HG02610 (cell line): ENCODE measurements at regions not wholly inside any gene's neighbourhood (a gene's known extent, or its start where the extent isn't known, plus 50 kb on each side); places are given as distances from the start of the nearest gene placed in this dataset.

Source experiments
- ATAC-seq: cut with Tn5 transposase; IDR thresholded peaks from one replicate; pipeline ENCODE4 v1.9.1; 2021; ENCODE audit warnings: mild to moderate bottlenecking, moderate library complexity; ENCODE audit not compliant: unreplicated experiment

DNA sequence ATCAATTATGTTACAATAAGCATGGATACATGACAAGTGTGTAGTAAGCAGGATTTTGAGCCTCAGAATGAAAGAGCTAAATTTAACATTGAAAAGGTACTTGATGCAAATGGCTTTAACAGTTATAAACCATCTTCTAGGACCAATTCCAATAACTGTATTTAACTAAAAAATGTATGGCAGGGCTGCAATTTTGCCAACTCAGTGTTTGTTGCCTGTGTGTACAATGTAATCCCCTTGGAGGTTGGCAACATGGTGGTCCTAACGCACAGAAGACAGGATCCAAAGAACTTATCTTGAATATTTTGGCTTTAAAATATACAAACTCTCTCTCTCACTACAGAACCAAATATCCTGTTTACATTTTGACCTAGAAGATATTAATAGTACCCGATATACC is 2314.1 kb downstream of the LRRC4C start:
- ATAC-seq: no peak

DNA sequence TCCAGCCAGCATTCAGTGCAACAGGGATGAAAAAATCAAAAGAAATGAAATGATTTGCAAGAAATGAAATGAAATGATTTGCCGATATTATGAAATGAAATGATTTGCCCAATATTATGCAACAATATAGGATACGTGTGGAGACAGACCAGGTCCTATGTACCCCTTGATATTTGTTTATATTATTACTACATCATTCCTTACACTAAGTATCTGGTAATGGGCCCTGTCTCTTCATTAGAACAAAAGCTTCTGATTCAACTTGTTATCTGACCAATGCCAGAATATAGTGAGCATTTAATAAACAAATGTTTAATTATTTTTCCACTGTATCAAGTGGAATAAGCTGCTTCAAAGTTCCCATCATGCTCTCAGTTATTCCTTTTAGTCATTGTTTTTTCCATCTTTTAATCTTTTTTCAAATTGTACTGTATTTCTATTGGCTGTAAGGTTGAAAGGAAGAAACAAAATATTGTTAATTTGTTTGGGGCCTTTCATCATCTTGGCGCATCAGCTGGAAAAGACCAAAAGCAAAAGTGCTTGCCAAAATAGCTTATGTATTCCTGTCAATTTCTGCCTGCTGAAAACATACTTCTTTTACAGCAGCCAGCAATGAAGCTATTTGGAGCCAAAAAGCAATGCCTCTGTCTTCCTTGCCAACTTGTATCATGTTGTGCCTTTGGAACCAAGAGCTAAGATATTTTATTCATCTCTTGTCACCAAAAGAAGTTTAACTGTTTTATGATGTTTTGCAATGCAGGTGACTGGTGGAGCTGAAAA is 2314.9 kb downstream of the LRRC4C start:
- ATAC-seq: no peak

DNA sequence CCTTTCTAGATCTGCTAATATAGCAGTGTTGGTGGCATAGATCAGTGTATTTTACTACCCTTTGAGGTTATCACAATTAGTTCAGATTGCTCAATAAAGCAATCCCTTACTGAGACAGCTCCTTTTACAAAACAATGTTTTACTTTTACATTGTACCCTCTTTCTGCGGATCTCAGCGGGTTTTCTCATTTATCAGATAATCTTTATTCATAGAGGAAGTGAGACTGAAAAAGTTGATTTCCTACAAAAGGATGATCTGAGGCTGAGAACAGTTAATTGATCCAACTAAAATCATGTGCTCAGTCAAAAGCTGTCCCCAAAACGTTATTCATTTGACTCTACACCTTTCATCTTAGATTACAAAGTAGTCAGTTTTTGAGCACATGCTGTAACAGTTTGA is 2319.9 kb downstream of the LRRC4C start:
- ATAC-seq: no peak

GRCh38 chr11:39120890-39121289 is 2338.6 kb downstream of the LRRC4C start:
- no peak for ATAC-seq

GRCh38 chr11:39113606-39114005 is 2345.8 kb downstream of the LRRC4C start:
- ATAC-seq: no peak

DNA sequence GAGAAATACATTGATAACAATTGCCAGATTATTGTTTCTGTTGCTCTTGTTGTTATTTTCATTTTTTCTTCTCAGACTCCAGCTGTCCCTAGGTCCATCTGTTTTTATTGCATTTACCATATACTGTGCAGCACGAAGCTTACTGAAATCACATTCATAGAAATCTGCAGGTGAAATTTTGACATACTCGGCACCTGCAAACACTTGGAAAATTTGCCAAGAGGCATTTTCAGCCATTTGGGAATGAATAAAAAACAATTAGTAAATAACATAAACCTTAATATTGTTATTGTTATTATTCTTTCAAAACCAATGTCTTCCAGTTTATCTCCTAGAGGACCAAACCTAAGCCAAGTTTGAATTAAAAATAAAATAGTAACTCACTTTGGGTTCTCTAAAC is 2357.2 kb downstream of the LRRC4C start:
- ATAC-seq: no peak

DNA sequence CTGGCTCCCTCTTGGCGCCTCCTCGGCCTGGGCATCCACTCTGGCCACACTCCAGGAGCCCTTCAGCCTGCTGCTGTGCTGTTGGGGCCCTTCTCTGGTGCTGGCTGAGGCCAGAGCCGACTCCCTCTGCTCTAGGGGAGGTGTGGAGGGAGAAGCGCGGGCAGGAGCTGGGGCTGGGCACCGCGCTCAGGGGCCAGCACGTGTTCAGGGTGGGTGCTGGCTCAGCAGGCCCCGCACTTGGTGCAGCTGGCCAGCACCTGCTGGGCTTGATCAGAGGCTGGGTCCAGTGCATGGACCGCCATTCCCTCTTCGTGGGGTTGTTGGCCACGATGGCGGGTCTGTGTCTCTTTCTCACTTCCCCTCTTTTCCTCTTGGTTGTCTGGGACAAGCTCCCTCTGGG is 2381.0 kb downstream of the LRRC4C start:
- ATAC-seq: no peak

GRCh38 chr11:39037611-39038010 is 2421.8 kb downstream of the LRRC4C start:
- no peak for ATAC-seq

DNA sequence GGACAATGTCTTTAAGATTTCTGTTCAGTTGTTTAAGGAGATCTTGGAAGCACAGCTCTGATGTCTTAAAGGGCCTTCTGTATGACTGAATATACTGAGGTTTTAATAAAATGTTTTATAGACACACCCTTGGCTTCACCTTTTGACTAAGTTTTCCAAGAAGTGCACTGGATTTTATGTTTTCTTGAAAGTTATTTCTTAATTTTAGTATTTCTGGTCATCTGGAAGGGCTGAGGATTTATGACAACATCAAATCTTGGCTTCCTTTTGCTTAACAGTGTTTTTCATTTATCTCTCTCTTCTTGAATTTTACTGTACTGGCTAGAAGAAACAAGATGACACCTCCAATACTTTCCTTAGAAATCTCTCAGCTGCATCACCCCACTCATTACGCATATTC is 2423.4 kb downstream of the LRRC4C start:
- ATAC-seq: no peak

GRCh38 chr11:39021539-39021938 is 2423.5 kb upstream of the RAG2 start:
- no peak for ATAC-seq

GRCh38 chr11:39011797-39012196 is 2413.8 kb upstream of the RAG2 start:
- ATAC-seq: no peak

- ATAC-seq: no peak
Measured at GRCh38 chr11:38990841-38991240, 2392.8 kb upstream of the RAG2 start.

DNA sequence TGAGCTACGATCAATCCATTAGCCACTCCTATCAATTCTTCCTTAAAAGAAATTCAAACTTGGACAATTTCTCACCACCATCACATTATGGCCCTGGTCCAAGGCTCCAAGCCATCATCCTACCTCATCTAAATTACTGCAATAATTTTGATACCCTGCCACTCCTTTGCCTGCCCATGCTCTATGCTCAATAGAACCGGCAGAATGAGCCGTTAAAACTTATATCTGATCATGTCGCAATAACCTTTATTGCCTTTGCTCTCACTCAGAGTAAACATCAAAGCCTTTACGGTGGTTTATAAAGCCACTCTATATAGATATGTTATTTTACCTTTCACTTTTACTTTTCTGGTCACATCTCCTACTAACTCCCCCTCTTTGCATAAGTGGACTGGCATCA is 2392.1 kb upstream of the RAG2 start:
- ATAC-seq: no peak

DNA sequence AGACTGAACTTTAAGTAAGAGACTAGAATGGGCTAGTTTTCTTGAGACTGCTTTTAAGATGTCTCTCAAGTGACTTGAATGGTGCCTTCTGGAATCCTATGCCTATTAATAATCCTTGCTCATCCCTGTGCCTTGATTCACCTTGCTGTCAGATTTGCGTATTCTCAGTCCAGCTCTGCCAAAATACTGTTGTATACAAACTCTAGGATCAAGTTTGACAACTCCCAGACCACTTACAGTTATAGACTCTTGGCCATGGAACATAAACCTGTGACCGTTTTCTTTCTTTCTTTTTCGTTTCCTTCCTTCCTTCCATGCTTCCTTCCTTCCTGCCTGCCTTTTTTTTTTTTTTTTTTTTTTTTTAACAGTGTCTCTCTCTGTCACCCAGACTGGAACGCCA is 2390.9 kb upstream of the RAG2 start:
- no peak for ATAC-seq

GRCh38 chr11:38972220-38972619 is 2374.2 kb upstream of the RAG2 start:
- no peak for ATAC-seq

DNA sequence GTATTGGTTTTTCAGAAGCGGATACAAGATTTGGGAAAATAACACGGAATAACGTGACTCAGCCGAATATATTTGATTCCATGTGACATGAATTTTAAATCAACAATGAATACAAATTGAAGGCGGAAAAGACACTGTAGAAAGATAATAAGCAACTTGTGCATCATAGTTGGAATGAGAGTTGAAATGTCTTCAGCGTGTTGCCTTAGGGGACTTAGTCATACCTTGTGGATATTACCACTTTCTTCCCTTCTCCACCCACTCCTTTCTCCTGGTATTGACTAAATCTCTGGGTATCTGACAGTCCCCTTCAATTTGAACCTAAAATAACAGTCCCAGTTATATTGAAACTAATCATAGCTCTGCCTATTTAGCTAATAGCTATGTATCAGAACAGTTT is 2373.1 kb upstream of the RAG2 start:
- no peak for ATAC-seq

GRCh38 chr11:38968951-38969350 is 2370.9 kb upstream of the RAG2 start:
- ATAC-seq: no peak

DNA sequence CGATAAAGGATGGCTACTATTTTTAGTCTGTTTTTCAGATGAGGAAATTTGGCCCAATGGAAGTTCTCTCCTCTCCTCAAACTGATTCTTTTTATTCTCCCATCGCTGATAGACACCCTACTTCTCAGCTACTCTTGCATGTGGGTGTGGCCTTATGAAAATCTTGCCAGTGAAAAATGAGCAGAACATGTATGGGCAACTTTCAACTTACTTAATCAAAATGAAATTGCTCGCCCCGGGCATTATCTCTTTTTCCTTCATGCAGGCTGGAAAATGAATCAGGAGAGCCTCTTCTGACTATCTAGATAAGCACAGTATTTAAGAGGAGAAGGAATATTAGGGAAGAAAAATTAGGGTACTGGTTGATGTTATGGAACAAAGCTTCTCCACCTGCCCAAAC is 2354.7 kb upstream of the RAG2 start:
- ATAC-seq: no peak

DNA sequence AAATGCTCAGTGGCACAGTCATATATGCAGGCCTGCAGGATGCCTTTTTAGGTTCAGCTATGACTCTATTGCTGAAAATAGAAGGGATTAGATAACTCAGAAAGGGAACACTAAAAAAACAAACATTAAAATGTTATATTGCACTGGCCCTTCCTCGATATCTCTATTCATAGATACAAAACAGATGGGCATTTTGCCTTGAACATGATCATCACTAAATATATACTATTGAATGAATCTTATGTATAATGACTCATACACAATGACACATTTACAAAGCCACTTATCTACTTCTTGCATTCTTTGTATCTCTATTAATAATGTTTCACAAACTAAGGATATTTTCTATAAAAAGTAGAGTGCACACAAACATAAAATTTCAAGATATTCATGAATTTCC is 2352.8 kb upstream of the RAG2 start:
- no peak for ATAC-seq

- no peak for ATAC-seq
Measured at GRCh38 chr11:38948392-38948791, 2350.4 kb upstream of the RAG2 start.

- ATAC-seq: no peak
Measured at GRCh38 chr11:38937709-38938108, 2339.7 kb upstream of the RAG2 start.

GRCh38 chr11:38935941-38936340 is 2337.9 kb upstream of the RAG2 start:
- ATAC-seq: no peak

- ATAC-seq: no peak
Measured at GRCh38 chr11:38927993-38928392, 2330.0 kb upstream of the RAG2 start.
